Ascending aorta (tissue), 2 donors: ENCODE measurements at regions not wholly inside any gene's neighbourhood (a gene's known extent, or its start where the extent isn't known, plus 50 kb on each side); places are given as distances from the start of the nearest gene placed in this dataset.
A peak's percentile ranks its signal among the peaks of the same experiment; 100 is the strongest.

Experiments used
- DNase-seq, 2 donors: peaks; one replicate each; pipeline ENCODE4 v3.0.0-alpha.2; 2019; ENCODE audit warnings: low spot score in 2 of 2
- H3K27ac ChIP-seq, 2 donors: fragments of 200-600 bp; sonication (generic); one replicate each; pipeline ENCODE4 v1.5.1; 2016 to 2017; ENCODE audit warnings: mild to moderate bottlenecking in 1 of 2
- H3K27me3 ChIP-seq: fragments of 200-600 bp; sonication (generic); one replicate; pipeline ENCODE4 v1.5.1; 2017
- H3K36me3 ChIP-seq, 2 donors: fragments of 200-600 bp; sonication (generic); one replicate each; pipeline ENCODE4 v1.5.1; 2016
- H3K4me1 ChIP-seq, 2 donors: fragments of 200-600 bp; sonication (generic); one replicate each; pipeline ENCODE4 v1.5.1; 2016 to 2017; ENCODE audit warnings: mild to moderate bottlenecking in 1 of 2
- H3K4me3 ChIP-seq, 2 donors: fragments of 200-600 bp; sonication (generic); one replicate each; pipeline ENCODE4 v1.5.1; 2016 to 2017; ENCODE audit warnings: mild to moderate bottlenecking in 1 of 2
- H3K9me3 ChIP-seq, 2 donors: fragments of 200-600 bp; sonication (generic); one replicate each; pipeline ENCODE4 v1.5.1; 2016
- CTCF ChIP-seq, 3 experiments: fragments of 200-600 bp in 2 of 3; fragments of 450-650 bp in 1 of 3; sonication (generic) in 2 of 3; IDR thresholded peaks; one replicate each; pipeline ENCODE4 v1.5.1; 2016 to 2019; ENCODE audit warnings: antibody characterized with exemption in 3 of 3, mild to moderate bottlenecking in 1 of 3, moderate library complexity in 1 of 3
- intact Hi-C: fragments of 100-400 bp; cut with DNase I; formaldehyde crosslinking; loops from one replicate; pipeline ENCODE4 v1.15.1; 2023

DNA sequence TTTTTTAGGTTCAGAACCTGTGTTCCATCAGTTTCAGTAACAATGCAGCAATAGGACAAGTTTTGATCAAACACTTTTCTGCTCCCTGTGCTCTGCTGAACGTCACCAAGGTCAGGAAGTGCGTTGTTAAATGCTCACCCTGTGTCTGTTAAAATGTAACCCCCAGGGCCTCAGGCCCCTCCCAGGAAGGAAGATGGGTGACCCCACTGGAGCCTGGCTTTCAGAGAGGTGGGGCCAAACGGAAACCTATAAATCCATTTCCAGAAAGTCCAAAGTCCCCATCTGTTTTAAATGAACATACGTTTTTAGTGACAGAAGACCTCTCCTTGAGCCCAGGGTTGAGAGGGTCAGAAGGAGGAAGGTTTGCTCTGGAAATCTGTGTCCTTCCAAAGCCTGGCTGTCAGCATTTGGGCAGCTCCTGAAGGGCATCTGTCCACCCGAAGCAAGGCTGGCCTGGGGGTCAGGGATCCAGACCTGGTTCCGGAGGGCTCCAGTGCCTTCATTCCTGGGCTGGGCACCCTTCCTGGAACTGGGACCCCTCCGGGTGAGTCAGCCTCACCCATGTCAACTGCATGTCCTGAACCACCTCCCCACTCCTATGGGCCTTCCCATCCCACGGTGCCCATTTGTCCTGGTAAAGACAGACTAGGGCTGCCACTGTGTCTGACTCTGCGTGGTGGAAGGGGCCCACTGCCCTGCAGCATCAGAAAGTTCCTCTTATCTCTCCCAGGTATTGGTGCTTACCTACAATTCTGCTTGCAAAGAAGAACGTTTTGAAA, 117.4 kb upstream of the COPS8 start:
- Histone ChIP-seq H3K27ac (no peak overlapping the region), H3K36me3 (no peaks in the 10 kb centered on the region), H3K4me1 (no peaks in the 10 kb centered on the region), H3K9me3 (no peaks in the 10 kb centered on the region), H3K4me3 (no peak overlapping the region), H3K27me3 (no peaks in the 10 kb centered on the region)
- no peak for TF ChIP-seq CTCF (IDR thresholded peaks at IDR 0.05)
- intact Hi-C loops = no loop called here
- peak in 1 of 2 donors; percentile 65 for DNase-seq

DNA sequence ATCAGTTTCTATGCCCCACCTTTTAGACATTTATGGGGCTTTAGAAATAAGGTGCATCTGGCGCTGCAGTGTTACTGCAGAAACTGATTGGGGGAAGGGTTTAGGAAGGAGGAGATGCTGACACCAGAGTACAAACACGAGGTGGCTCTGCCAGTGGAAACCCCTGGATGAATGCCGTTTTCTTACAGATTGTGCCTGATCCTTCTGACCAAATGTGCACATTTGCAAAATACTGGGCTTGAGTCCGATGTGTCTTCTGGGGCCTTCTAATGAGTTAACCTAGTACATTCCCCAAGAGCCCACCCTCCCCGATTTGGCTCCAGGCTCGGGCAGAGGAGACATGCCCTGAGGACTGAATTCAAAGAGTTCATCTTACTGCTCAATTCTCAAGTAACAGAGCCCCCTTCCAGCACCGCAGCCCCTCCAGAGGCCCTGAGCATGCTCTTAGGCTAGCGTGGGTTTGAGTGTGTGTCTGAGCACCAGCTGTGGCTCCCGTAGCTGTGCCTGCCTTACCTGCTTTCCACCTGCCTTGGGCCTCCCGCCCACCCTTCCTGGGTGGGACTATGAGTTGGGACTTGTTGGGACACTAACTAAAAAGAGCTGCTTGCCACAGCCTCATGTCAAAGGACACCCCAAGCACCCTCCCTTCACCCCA, 116.7 kb upstream of the COPS8 start:
- peak in 1 of 2 donors; percentile 46 for DNase-seq
- Histone ChIP-seq H3K27me3 (no peaks in the 10 kb centered on the region), H3K9me3 (no peaks in the 10 kb centered on the region), H3K4me1 (no peaks in the 10 kb centered on the region), H3K4me3 (no peak overlapping the region), H3K36me3 (no peaks in the 10 kb centered on the region), H3K27ac (no peak overlapping the region)
- no peak for TF ChIP-seq CTCF (IDR thresholded peaks at IDR 0.05)
- intact Hi-C loops = no loop called here

DNA sequence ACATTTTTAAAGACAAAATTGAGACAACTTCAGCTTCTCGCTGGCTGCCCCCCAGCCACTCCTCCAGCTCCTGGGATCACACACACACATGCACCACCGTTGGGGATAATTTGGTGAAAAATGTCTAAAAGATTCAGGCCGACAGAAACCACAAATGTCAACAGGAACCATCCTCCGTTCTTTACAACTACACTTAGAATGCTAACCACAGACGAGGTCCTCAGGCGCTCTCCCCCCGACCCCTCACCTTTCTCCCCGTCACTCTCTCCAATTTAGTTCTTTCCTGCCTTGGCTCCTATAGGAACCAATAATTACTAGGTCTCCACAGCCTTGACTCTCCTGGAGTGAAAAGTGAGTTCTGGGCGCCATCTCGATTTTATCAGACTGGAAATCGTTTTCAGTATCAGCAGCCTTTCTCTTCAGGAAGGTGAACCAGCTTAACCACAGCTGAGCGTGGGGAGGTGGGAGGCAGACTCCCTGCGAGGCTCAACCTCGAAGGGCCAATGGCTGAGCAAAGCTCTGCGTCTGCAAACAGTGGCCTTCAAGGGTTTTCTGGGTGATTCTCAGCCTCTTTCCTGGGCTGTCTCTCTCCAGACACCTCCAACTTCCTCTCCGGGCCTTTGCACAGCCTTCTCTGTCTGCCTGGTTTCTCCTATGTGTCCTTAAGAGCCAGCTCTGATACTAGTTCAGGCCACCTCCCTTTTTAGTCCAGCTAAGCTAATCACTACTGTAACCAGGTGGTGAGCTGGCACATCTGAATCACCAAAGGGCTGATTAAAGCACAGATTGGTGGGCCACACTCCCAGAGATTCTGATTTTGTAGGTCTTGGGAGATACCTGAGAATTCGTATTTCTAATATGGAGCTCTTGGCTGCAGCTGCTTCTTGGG, 115.7 kb upstream of the COPS8 start:
- peak in 1 of 2 donors; percentile 46 for DNase-seq
- TF ChIP-seq CTCF (IDR thresholded peaks at IDR 0.05) = no peak
- intact Hi-C loops = no loop called here

GRCh38 chr2:236970656-236971010, 115.1 kb upstream of the COPS8 start:
- Histone ChIP-seq H3K4me3 (no peak overlapping the region), H3K9me3 (no peaks in the 10 kb centered on the region), H3K27me3 (no peaks in the 10 kb centered on the region), H3K27ac (no peak overlapping the region), H3K36me3 (no peaks in the 10 kb centered on the region), H3K4me1 (no peaks in the 10 kb centered on the region)
- intact Hi-C loops = no loop called here
- peak in 1 of 2 donors; percentile 34 for DNase-seq
- no peak for TF ChIP-seq CTCF (IDR thresholded peaks at IDR 0.05)

More for the DNA sequence above, 115.7 kb upstream of the COPS8 start:
- Histone ChIP-seq H3K27ac (no peak overlapping the region), H3K27me3 (no peaks in the 10 kb centered on the region), H3K4me1 (no peaks in the 10 kb centered on the region), H3K9me3 (no peaks in the 10 kb centered on the region), H3K36me3 (no peaks in the 10 kb centered on the region), H3K4me3 (no peak overlapping the region)

GRCh38 chr2:236971131-236971821, 114.4 kb upstream of the COPS8 start:
- Histone ChIP-seq H3K27me3 (no peaks in the 10 kb centered on the region), H3K27ac (no peak overlapping the region)

More at GRCh38 chr2:236971131-236971821, 114.4 kb upstream of the COPS8 start:
- DNase-seq = peak in 1 of 2 donors; percentile 64
- H3K36me3 ChIP-seq = no peaks in the 10 kb centered on the region
- no peak for TF ChIP-seq CTCF (IDR thresholded peaks at IDR 0.05)
- H3K4me1 ChIP-seq = no peaks in the 10 kb centered on the region
- no peaks in the 10 kb centered on the region for H3K9me3 ChIP-seq
- intact Hi-C loops = no loop called here
- H3K4me3 ChIP-seq = no peak overlapping the region
